Karpas-422 (cell line): ENCODE measurements at regions not wholly inside any gene's neighbourhood (a gene's known extent, or its start where the extent isn't known, plus 50 kb on each side); places are given as distances from the start of the nearest gene placed in this dataset.

Source experiments
- DNase-seq: peaks from one replicate; pipeline ENCODE4 v3.0.0-alpha.2; 2015
- H2AFZ ChIP-seq: fragments of 200-600 bp; sonication (generic); 2 replicates; pipeline ENCODE4 v1.6.1; 2014; ENCODE audit warnings: antibody characterized with exemption, low read length, mixed read lengths
- H3K27ac ChIP-seq: fragments of 200-600 bp; sonication (generic); 2 replicates; pipeline ENCODE4 v1.5.1; 2014; ENCODE audit warnings: mild to moderate bottlenecking, low read length, moderate library complexity
- H3K27me3 ChIP-seq: fragments of 200-600 bp; sonication (generic); 2 replicates; pipeline ENCODE4 v1.6.1; 2014; ENCODE audit warnings: low read length, mixed read lengths
- H3K36me3 ChIP-seq: fragments of 200-600 bp; sonication (generic); 2 replicates; pipeline ENCODE4 v1.6.1; 2014; ENCODE audit warnings: low read length, mixed read lengths; ENCODE audit not compliant: insufficient read depth
- H3K4me1 ChIP-seq: fragments of 200-600 bp; sonication (generic); 2 replicates; pipeline ENCODE4 v1.6.1; 2014; ENCODE audit warnings: mild to moderate bottlenecking, low read length, mixed read lengths
- H3K4me2 ChIP-seq: fragments of 200-600 bp; sonication (generic); 2 replicates; pipeline ENCODE4 v1.6.1; 2014; ENCODE audit warnings: low read length, low read depth, mild to moderate bottlenecking; ENCODE audit not compliant: poor library complexity, severe bottlenecking
- H3K4me3 ChIP-seq: fragments of 200-600 bp; sonication (generic); 2 replicates; pipeline ENCODE4 v1.5.1; 2014; ENCODE audit warnings: mild to moderate bottlenecking, antibody characterized with exemption, low read length, mixed read lengths
- H3K79me2 ChIP-seq: fragments of 200-600 bp; sonication (generic); 2 replicates; pipeline ENCODE4 v1.6.1; 2014; ENCODE audit warnings: mild to moderate bottlenecking, low read length, mixed read lengths
- H3K9ac ChIP-seq: fragments of 200-600 bp; sonication (generic); 2 replicates; pipeline ENCODE4 v1.6.0; 2014; ENCODE audit warnings: low read length
- H3K9me2 ChIP-seq: fragments of 200-600 bp; sonication (generic), shearing (Covaris generic); replicated peaks from 2 replicates; pipeline ENCODE4 v1.6.0; 2014; ENCODE audit warnings: mild to moderate bottlenecking, low read length, moderate library complexity; ENCODE audit not compliant: insufficient read depth
- H3K9me3 ChIP-seq: fragments of 300-700, 200-600 bp; sonication (generic); 2 replicates; pipeline ENCODE4 v1.6.1; 2014; ENCODE audit warnings: low read length, mixed read lengths
- H4K20me1 ChIP-seq: fragments of 200-600 bp; sonication (generic); 2 replicates; pipeline ENCODE4 v1.6.1; 2014; ENCODE audit warnings: mild to moderate bottlenecking, antibody characterized with exemption, low read length, low read depth; ENCODE audit not compliant: insufficient read depth

DNA sequence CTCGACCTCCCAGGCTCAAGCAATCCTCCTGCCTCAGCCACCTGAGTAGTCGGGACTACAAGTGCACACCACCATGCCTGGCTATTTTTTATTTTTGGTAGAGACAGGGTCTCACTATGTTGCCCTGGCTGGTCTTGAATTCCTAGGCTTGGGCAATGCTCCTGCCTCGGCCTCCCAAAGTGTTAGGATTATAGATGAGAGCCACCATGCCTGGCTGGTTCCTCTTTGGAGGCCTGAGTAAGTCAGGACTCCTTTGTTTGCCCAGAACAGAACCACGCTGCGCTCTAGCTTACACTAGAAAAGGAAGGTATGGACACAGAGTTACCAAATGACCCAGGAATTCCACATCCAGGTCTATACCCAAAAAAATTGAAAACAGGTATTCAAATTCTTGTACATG, 135.9 kb upstream of the SLC1A4 start:
- Histone ChIP-seq H3K36me3 (no peaks in the 10 kb centered on the region), H3K27ac (peak overlapping the region; percentile 68), H4K20me1 (no peaks in the 10 kb centered on the region), H3K4me2 (peak overlapping the region; percentile 55), H3K9ac (peak overlapping the region; percentile 50), H2AFZ (peak overlapping the region; percentile 56; the same call in 1 of the 2 replicates), H3K4me3 (peak overlapping the region; percentile 10; the same call in 1 of the 2 replicates), H3K79me2 (no peaks in the 10 kb centered on the region), H3K9me3 (no peaks in the 10 kb centered on the region), H3K9me2 (no peaks in the 10 kb centered on the region), H3K27me3 (no peaks in the 10 kb centered on the region), H3K4me1 (peaks cover 42% of the 10 kb centered on the region)
- DNase-seq: no peak

DNA sequence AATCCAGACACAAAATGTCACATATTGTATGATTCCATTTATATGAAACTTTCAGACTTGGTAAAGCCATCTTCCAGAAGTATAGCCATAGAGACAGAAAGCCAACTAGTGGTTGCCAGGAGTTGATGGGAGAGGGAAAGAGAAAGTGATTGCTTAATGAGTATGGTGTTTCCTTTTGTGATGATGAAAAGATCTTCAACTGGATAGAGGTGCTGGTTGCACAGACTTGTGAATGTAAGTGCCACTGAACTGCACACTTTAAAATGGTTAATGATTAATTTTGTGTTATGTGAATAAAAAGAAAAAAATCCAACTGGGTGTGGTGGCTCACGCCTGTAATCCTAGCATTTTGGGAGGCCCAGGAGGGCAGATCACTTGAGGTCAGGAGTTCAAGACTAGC, 135.3 kb upstream of the SLC1A4 start:
- H3K36me3 ChIP-seq: no peaks in the 10 kb centered on the region
- H3K4me2 ChIP-seq: no peak overlapping the region
- no peaks in the 10 kb centered on the region for H3K9me2 ChIP-seq
- no peaks in the 10 kb centered on the region for H3K27me3 ChIP-seq
- no peak overlapping the region for H3K9ac ChIP-seq
- peaks cover 48% of the 10 kb centered on the region for H3K4me1 ChIP-seq
- no peak overlapping the region for H2AFZ ChIP-seq
- no peak overlapping the region for H3K27ac ChIP-seq
- H4K20me1 ChIP-seq: no peaks in the 10 kb centered on the region
- H3K4me3 ChIP-seq: no peak overlapping the region
- no peak for DNase-seq
- H3K79me2 ChIP-seq: no peaks in the 10 kb centered on the region
- no peaks in the 10 kb centered on the region for H3K9me3 ChIP-seq

DNA sequence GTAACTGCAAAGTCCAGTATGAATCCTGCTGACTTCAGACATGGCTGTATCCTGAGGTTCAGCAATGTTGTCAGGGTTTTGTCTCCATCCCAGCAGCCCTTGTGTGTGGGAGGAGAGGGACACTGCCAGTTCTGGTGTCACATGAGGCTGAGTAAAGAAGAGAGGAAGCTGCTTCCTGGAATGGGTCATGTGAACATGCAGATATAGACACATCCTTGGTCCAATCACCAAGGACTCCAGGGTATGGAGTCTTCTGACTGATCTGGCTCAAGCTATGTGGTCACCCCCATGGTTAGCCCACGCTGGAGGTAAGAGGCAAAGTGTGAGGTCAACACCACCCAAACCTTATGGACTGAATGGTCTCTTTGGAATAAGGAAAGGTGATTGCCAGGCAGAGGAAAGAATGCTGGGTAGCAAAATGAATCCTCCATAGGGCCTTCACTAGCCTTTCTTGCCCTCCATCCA, 134.4 kb upstream of the SLC1A4 start:
- Histone ChIP-seq H3K9ac (no peak overlapping the region), H3K27me3 (no peaks in the 10 kb centered on the region), H3K27ac (no peak overlapping the region), H2AFZ (peak overlapping the region; percentile 61; the same call in 1 of the 2 replicates), H3K9me3 (no peaks in the 10 kb centered on the region), H3K36me3 (no peaks in the 10 kb centered on the region), H3K4me2 (no peak overlapping the region), H3K9me2 (no peaks in the 10 kb centered on the region), H3K4me3 (no peak overlapping the region), H4K20me1 (no peaks in the 10 kb centered on the region), H3K4me1 (peaks cover 56% of the 10 kb centered on the region), H3K79me2 (no peaks in the 10 kb centered on the region)
- DNase-seq: no peak

DNA sequence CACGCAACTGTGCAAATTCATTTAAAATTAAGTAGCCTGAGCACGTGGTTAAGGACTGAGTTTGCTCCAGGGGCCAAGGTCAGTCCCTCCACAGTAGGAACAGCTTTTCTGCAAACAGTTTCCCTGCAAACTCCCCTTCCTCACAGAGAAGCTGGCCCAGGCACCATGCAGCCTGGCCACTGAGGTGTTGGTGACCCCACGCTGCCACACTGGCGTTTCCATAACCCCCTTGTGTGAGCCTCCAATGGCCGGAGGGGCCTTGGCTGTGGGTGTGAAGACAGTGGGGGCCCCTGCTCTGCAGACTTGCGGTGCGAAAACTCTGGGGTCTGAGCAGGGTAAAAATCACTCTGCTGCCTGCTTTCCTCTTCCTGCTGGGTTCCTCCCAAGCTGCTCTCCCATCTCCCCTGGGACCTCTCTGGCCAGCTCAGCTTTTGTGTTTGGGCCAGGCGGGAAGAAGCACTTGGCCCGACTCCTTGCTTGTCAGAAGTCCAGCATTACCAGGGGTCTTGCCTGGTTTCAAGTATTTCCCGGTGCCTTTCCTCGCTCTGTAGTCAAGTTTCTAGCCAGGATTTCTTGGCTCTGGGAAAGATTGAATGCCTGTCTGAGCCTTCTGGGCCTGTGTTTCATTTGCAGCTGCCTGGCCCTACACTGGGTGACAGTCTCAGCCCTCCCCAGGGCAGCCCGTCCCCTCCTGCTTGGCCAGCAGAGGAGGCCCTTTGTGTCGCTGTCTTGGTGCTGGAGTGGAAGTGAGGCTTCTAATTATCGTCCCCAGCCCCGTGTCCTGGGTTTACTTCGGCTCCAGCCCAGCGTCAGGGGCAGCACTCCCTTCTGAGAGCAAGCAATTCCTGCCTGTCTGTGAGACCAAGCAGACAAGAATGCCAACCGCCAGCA, 131.4 kb upstream of the SLC1A4 start:
- H3K36me3 ChIP-seq: no peaks in the 10 kb centered on the region; the same call in 1 of the 2 replicates
- H3K27me3 ChIP-seq: no peaks in the 10 kb centered on the region
- peak overlapping the region; percentile 90 for H3K4me2 ChIP-seq
- H2AFZ ChIP-seq: peak overlapping the region; percentile 63
- H3K4me3 ChIP-seq: no peak overlapping the region
- H3K9me2 ChIP-seq: no peaks in the 10 kb centered on the region
- peak overlapping the region; percentile 96 for H3K27ac ChIP-seq
- H3K79me2 ChIP-seq: peaks cover 3% of the 10 kb centered on the region; the same call in 1 of the 2 replicates
- peaks cover 2% of the 10 kb centered on the region; the same call in 1 of the 2 replicates for H3K9me3 ChIP-seq
- no peak for DNase-seq
- no peaks in the 10 kb centered on the region for H4K20me1 ChIP-seq
- H3K4me1 ChIP-seq: peaks cover 66% of the 10 kb centered on the region
- H3K9ac ChIP-seq: peak overlapping the region; percentile 93

DNA sequence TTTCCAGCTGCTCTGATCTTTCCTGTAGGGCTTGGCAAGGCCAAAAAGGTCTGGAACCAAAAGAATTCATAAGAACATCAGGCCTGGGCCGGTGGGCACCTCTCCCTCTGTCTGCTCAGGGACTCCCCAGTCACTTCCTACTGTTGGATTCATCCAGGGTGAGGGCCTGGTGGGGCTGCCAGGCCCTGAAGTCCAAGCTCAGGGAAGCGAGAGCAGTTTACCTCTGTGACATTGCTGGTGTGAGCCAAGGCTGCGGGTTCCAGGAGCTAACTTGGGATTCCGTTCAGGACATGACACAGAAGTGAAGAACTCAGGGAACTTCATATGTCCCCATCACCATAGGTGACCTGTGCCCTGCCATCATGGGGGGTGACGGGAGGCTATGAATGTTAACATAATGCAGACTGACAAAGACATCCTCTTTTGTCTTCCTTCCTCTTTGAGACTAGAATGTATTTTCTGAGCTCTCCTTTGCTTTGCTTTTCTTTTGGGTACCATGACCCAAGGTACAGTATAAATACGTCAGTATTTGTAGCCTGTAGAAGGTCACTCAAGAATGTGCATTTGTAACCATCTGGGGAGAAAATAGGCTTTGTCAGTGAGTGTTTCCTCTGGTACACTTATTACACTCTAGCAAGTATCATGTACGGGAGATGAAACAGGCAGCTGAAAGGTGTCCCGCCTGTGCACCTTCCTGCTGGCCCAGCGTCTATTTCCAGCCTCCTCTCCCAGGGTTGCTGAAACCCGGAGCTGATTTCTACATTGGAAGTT, 130.5 kb upstream of the SLC1A4 start:
- Histone ChIP-seq H4K20me1 (no peaks in the 10 kb centered on the region), H3K9ac (peak overlapping the region; percentile 93), H3K4me3 (peak overlapping the region; percentile 75), H3K9me2 (no peaks in the 10 kb centered on the region), H3K27me3 (no peaks in the 10 kb centered on the region), H3K36me3 (no peaks in the 10 kb centered on the region; the same call in 1 of the 2 replicates), H3K79me2 (peaks cover 3% of the 10 kb centered on the region; the same call in 1 of the 2 replicates), H3K27ac (peak overlapping the region; percentile 96), H3K4me2 (peak overlapping the region; percentile 90), H3K9me3 (peaks cover 3% of the 10 kb centered on the region; the same call in 1 of the 2 replicates), H3K4me1 (peaks cover 67% of the 10 kb centered on the region), H2AFZ (peak overlapping the region; percentile 37; the same call in 1 of the 2 replicates)
- DNase-seq: peak; percentile 82

DNA sequence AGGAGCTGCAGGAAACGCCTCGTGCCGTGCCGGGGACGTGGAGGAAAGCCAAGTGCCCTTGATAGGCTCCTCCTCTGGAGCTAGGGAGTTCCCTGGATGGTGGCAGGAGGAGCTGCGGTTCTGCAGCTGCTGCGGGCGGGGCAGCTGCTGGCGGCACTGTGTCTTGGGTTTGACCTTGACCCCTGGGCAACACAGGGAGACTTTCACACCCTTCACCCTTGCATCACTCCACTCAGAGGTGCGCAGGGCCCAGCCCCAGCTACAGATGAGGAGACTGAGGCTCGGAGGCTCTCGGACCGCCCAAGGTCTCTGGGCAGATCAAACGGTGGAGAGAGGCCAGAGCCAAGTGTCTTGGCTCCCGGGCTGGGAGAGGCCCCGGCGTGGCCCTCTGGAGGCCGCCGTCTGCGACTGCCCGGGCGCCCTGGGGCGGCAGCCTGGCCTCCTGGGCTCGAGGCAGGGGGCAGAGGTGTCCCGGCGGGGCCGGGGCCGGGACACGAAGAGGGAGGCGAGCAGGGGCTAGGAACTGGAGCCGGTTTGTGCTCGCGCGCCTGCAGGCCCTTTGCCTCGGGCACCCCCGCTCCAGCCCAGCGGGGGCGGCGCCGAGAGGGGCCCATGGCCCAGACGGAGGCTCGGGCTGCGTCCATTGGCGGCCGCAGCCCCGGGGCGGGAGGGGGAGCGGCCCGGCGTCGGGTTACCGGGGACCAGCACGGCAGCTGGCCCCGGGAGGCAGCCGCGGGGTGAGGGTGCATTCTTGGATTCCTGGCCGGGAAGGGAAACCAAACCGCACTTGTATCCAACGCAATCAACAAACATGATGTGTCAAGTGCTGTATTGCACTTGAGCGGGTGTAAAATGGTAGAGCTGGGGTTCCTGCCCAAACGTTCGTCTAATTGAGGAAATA, 129.6 kb upstream of the SLC1A4 start:
- Histone ChIP-seq H3K79me2 (peaks cover 3% of the 10 kb centered on the region; the same call in 1 of the 2 replicates), H3K9me2 (no peaks in the 10 kb centered on the region), H4K20me1 (no peaks in the 10 kb centered on the region), H3K4me3 (peak overlapping the region; percentile 75), H3K4me1 (peaks cover 75% of the 10 kb centered on the region), H3K36me3 (no peaks in the 10 kb centered on the region; the same call in 1 of the 2 replicates), H2AFZ (no peak overlapping the region), H3K9me3 (peaks cover 3% of the 10 kb centered on the region; the same call in 1 of the 2 replicates), H3K4me2 (peak overlapping the region; percentile 90), H3K27me3 (no peaks in the 10 kb centered on the region), H3K27ac (peak overlapping the region; percentile 96), H3K9ac (peak overlapping the region; percentile 93)
- DNase-seq: peak; percentile 94

DNA sequence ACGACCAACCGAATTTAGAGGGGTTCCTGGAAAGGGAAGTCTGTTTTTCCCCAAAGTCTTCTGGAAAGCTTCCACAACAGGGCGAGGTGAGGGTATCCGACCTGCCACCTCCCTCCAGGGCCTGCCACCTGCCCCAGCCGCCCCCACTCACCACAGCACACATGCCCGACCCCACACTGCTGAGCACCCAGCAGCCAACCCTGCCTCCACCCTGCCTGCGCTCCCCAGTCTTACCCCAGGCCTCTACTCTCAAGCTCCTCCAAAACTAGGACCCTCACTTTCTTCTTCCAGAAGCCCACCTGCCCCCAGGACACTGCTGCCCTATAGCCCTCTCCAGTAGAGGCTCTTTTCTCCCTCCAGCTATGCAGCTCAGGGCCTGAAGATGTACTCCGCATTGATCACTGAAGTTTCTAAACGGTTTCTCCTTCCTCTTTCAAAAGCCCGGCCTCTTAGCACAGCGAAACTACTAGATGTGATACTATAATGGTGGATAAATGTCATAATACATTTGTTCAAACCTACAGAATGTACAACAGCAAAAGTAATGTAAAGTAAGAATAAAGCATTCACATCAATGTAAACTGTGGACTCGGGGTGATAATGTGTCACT, 128.8 kb upstream of the SLC1A4 start:
- H3K36me3 ChIP-seq: no peaks in the 10 kb centered on the region; the same call in 1 of the 2 replicates
- peak overlapping the region; percentile 90 for H3K4me2 ChIP-seq
- H4K20me1 ChIP-seq: no peaks in the 10 kb centered on the region
- peak; percentile 88 for DNase-seq
- H2AFZ ChIP-seq: 0 out of 2 replicates have a peak overlapping the region, but pooled peaks have one; percentile 8
- H3K9me2 ChIP-seq: no peaks in the 10 kb centered on the region
- H3K79me2 ChIP-seq: peaks cover 3% of the 10 kb centered on the region; the same call in 1 of the 2 replicates
- H3K4me1 ChIP-seq: peaks cover 83% of the 10 kb centered on the region
- peaks cover 3% of the 10 kb centered on the region; the same call in 1 of the 2 replicates for H3K9me3 ChIP-seq
- no peaks in the 10 kb centered on the region for H3K27me3 ChIP-seq
- peak overlapping the region; percentile 96 for H3K27ac ChIP-seq
- peak overlapping the region; percentile 93 for H3K9ac ChIP-seq
- H3K4me3 ChIP-seq: peak overlapping the region; percentile 75
